ENCODE measurements at regions not wholly inside any gene's neighbourhood (a gene's known extent, or its start where the extent isn't known, plus 50 kb on each side); places are given as distances from the start of the nearest gene placed in this dataset.
A peak's percentile ranks its signal among the peaks of the same experiment; 100 is the strongest.

- no peak for DNase-seq
Measured at GRCh38 chr1:48164571-48164970, 57.9 kb upstream of the SLC5A9 start.

- DNase-seq: no peak
Measured at GRCh38 chr1:48160486-48161132, 61.9 kb upstream of the SLC5A9 start.

- no peak for DNase-seq
Measured at GRCh38 chr1:48139275-48139674, 83.2 kb upstream of the SLC5A9 start.

- no peak for DNase-seq
Measured at GRCh38 chr1:48127735-48128685, 94.5 kb upstream of the SLC5A9 start.

- DNase-seq: no peak
Measured at GRCh38 chr1:48123647-48124046, 98.9 kb upstream of the SLC5A9 start.

GRCh38 chr1:48121955-48122354, 100.6 kb upstream of the SLC5A9 start:
- no peak for DNase-seq

- no peak for DNase-seq
Measured at GRCh38 chr1:48120621-48121020, 101.9 kb upstream of the SLC5A9 start.

- no peak for DNase-seq
Measured at GRCh38 chr1:48115835-48116234, 106.7 kb upstream of the SLC5A9 start.

GRCh38 chr1:48114596-48115382, 107.7 kb upstream of the SLC5A9 start:
- no peak for DNase-seq

- DNase-seq: peak; percentile 23
Measured at GRCh38 chr1:48109390-48110013, 112.3 kb upstream of the TRABD2B start.

GRCh38 chr1:48107516-48107915, 110.3 kb upstream of the TRABD2B start:
- DNase-seq: peak; percentile 6

- DNase-seq: no peak
Measured at GRCh38 chr1:48106049-48106448, 108.9 kb upstream of the TRABD2B start.

GRCh38 chr1:48105165-48105564, 108.0 kb upstream of the TRABD2B start:
- no peak for DNase-seq

- no peak for DNase-seq
Measured at GRCh38 chr1:48103495-48103894, 106.3 kb upstream of the TRABD2B start.

GRCh38 chr1:48102766-48103165, 105.6 kb upstream of the TRABD2B start:
- no peak for DNase-seq

- no peak for DNase-seq
Measured at GRCh38 chr1:48099072-48099773, 102.0 kb upstream of the TRABD2B start.

- peak; percentile 72 for DNase-seq
Measured at GRCh38 chr1:48093696-48094528, 96.7 kb upstream of the TRABD2B start.

- no peak for DNase-seq
Measured at GRCh38 chr1:48093147-48093546, 96.0 kb upstream of the TRABD2B start.

GRCh38 chr1:48092401-48092800, 95.2 kb upstream of the TRABD2B start:
- no peak for DNase-seq

- no peak for DNase-seq
Measured at GRCh38 chr1:48089356-48089891, 92.2 kb upstream of the TRABD2B start.

GRCh38 chr1:48084826-48085225, 87.6 kb upstream of the TRABD2B start:
- no peak for DNase-seq

Measured in activated CD4-positive, alpha-beta T cell treated with anti-CD3 and anti-CD28 coated beads, Interleukin-2, amount 50 U/mL, for 16 hours (primary cell).